HCT116 (cell line): ENCODE measurements at regions not wholly inside any gene's neighbourhood (a gene's known extent, or its start where the extent isn't known, plus 50 kb on each side); places are given as distances from the start of the nearest gene placed in this dataset.

Source experiments
- ATAC-seq: fragments of 200-7000 bp; cut with Tn5 transposase; 2 replicates; pipeline ENCODE4 v1.9.1; 2020; ENCODE audit warnings: mild to moderate bottlenecking, moderate library complexity
- BruUV-seq: library from RNA; stranded (reverse); fragments of 400-500 nt; replicated peaks from 2 replicates; lab custom pipeline; 2021; lab: Mats Ljungman, UMichigan
- CTCF ChIA-PET: fragments of 300-600 bp; sonication (Branson Sonifier 250); formaldehyde crosslinking; loops from one replicate; lab custom pipeline; 2021; ENCODE audit warnings: antibody characterized with exemption; lab: Charles Lee
- POLR2A ChIA-PET: fragments of 300-600, 350-600 bp; sonication (Branson Sonifier 250); formaldehyde crosslinking; loops from one replicate; lab custom pipeline; 2021; ENCODE audit warnings: antibody characterized with exemption; lab: Charles Lee
- RAD21 ChIA-PET, 2 experiments: fragments of 300-600 bp; sonication (Branson Sonifier 250); formaldehyde crosslinking; loops; one replicate each; lab custom pipeline; 2023; ENCODE audit warnings: low total read pairs in 2 of 2; ENCODE audit not compliant: uncharacterized antibody in 2 of 2, unreplicated experiment in 2 of 2, low non-redundant PET in 1 of 2; lab: Charles Lee
- DNase-seq: peaks from one replicate; pipeline ENCODE4 v3.0.0-alpha.2; 2010; ENCODE audit warnings: low read depth, low spot score
- H2AFZ ChIP-seq: fragments of 200-600 bp; shearing (Covaris generic), sonication (generic); 2 replicates; pipeline ENCODE4 v1.6.1; 2017; ENCODE audit warnings: low read depth, mixed run types, mixed read lengths, antibody characterized with exemption, low read length; ENCODE audit not compliant: poor library complexity, severe bottlenecking
- H3K27ac ChIP-seq: 2 replicates; pipeline ENCODE4 v1.5.1; 2012; ENCODE audit warnings: low read depth, low read length
- H3K27me3 ChIP-seq: fragments of 200-600 bp; sonication (generic); 2 replicates; pipeline ENCODE4 v1.6.1; 2016; ENCODE audit warnings: mixed run types, low read length, mixed read lengths; ENCODE audit not compliant: insufficient read depth
- H3K36me3 ChIP-seq, 2 experiments: fragments of 200-500 bp in 1 of 2; fragments of 200-600 bp in 1 of 2; sonication (Bioruptor generic) in 1 of 2; sonication (generic) in 1 of 2; 2 replicates each; pipeline versions ENCODE4 v1.5.1 to v1.6.1; 2014 to 2016; ENCODE audit warnings: low read length in 2 of 2, inconsistent platforms in 1 of 2, mixed read lengths in 1 of 2, mixed run types in 1 of 2; ENCODE audit not compliant: insufficient read depth in 2 of 2, control insufficient read depth in 1 of 2
- H3K4me1 ChIP-seq, 2 experiments: fragments of 200-600 bp in 1 of 2; sonication (generic) in 1 of 2; 2 replicates each; pipeline versions ENCODE4 v1.5.1 to v1.6.1; 2012 to 2017; ENCODE audit warnings: low read length in 2 of 2, inconsistent platforms in 1 of 2, mild to moderate bottlenecking in 1 of 2, mixed read lengths in 1 of 2, mixed run types in 1 of 2, moderate library complexity in 1 of 2; ENCODE audit not compliant: insufficient read depth in 2 of 2, control insufficient read depth in 1 of 2
- H3K4me2 ChIP-seq: fragments of 200-600 bp; sonication (generic); 2 replicates; pipeline ENCODE4 v1.6.1; 2017; ENCODE audit warnings: mixed run types, low read length, mixed read lengths
- H3K4me3 ChIP-seq, 2 experiments: fragments of 200-600 bp in 1 of 2; sonication (generic) in 1 of 2; replicated peaks in 1 of 2; 2 replicates each; pipeline ENCODE4 v1.5.1; 2011 to 2016; ENCODE audit warnings: low read length in 2 of 2, control low read depth in 1 of 2, low read depth in 1 of 2, mild to moderate bottlenecking in 1 of 2, mixed read lengths in 1 of 2, mixed run types in 1 of 2
- H3K79me2 ChIP-seq: fragments of 200-600 bp; sonication (generic); 2 replicates; pipeline ENCODE4 v1.6.1; 2017; ENCODE audit warnings: mild to moderate bottlenecking, mixed run types, low read length, moderate library complexity, mixed read lengths; ENCODE audit not compliant: insufficient read depth
- H3K9ac ChIP-seq: fragments of 200-600 bp; sonication (generic); 2 replicates; pipeline ENCODE4 v1.6.1; 2016; ENCODE audit warnings: low read length, mixed read lengths
- H3K9me2 ChIP-seq: fragments of 200-600 bp; sonication (generic), shearing (Covaris generic); 2 replicates; pipeline ENCODE4 v1.6.1; 2017; ENCODE audit warnings: mixed run types, mild to moderate bottlenecking, moderate library complexity; ENCODE audit not compliant: insufficient read depth
- H3K9me3 ChIP-seq, 2 experiments: fragments of 200-500 bp in 1 of 2; fragments of 200-600 bp in 1 of 2; sonication (Bioruptor generic) in 1 of 2; sonication (generic) in 1 of 2; 2 replicates each; pipeline ENCODE4 v1.6.1; 2014 to 2017; ENCODE audit warnings: low read length in 2 of 2, mixed read lengths in 2 of 2, inconsistent platforms in 1 of 2, low read depth in 1 of 2, mild to moderate bottlenecking in 1 of 2, mixed run types in 1 of 2, moderate library complexity in 1 of 2; ENCODE audit not compliant: control insufficient read depth in 1 of 2, insufficient read depth in 1 of 2
- H4K20me1 ChIP-seq: fragments of 200-600 bp; sonication (generic), shearing (Covaris generic); 2 replicates; pipeline ENCODE4 v1.6.1; 2017; ENCODE audit warnings: mixed run types, mild to moderate bottlenecking, moderate library complexity; ENCODE audit not compliant: insufficient read depth
- CEBPB ChIP-seq: IDR thresholded peaks from 2 replicates; pipeline ENCODE4 v1.6.1; 2012; ENCODE audit warnings: low read depth
- EGR1 ChIP-seq: IDR thresholded peaks from 2 replicates; pipeline ENCODE4 v1.6.1; 2012; ENCODE audit warnings: low read depth
- ELF1 ChIP-seq: IDR thresholded peaks from 2 replicates; pipeline ENCODE4 v1.6.1; 2012; ENCODE audit warnings: low read depth, borderline replicate concordance
- EZH2phosphoT487 ChIP-seq: fragments of 200-600 bp; IDR thresholded peaks from 2 replicates; pipeline ENCODE4 v1.6.1; 2018; ENCODE audit warnings: antibody characterized with exemption, borderline replicate concordance
- FOSL1 ChIP-seq: IDR thresholded peaks from 2 replicates; pipeline ENCODE4 v1.6.1; 2012; ENCODE audit warnings: low read depth
- JUND ChIP-seq: IDR thresholded peaks from 2 replicates; pipeline ENCODE4 v1.6.1; 2012
- POLR2A ChIP-seq: IDR thresholded peaks from 2 replicates; pipeline ENCODE4 v1.7.0; 2011; ENCODE audit warnings: borderline replicate concordance; ENCODE audit not compliant: insufficient read depth, insufficient read length; ENCODE audit errors: extremely low read depth
- POLR2AphosphoS5 ChIP-seq: IDR thresholded peaks from 2 replicates; pipeline ENCODE4 v1.6.1; 2011; ENCODE audit warnings: mild to moderate bottlenecking, low read depth, low read length, moderate library complexity
- RAD21 ChIP-seq: IDR thresholded peaks from 2 replicates; pipeline ENCODE4 v1.6.1; 2012; ENCODE audit warnings: low read depth, mild to moderate bottlenecking
- SIN3A ChIP-seq: IDR thresholded peaks from 2 replicates; pipeline ENCODE4 v1.6.1; 2012; ENCODE audit warnings: low read depth
- SP1 ChIP-seq: IDR thresholded peaks from 2 replicates; pipeline ENCODE4 v1.6.1; 2012; ENCODE audit warnings: low read depth
- SRF ChIP-seq: IDR thresholded peaks from 2 replicates; pipeline ENCODE4 v1.6.1; 2012; ENCODE audit warnings: low read depth
- TCF7L2 ChIP-seq: IDR thresholded peaks from 2 replicates; pipeline ENCODE4 v1.7.0; 2011; ENCODE audit warnings: borderline replicate concordance, inconsistent platforms; ENCODE audit not compliant: insufficient read depth, insufficient read length; ENCODE audit errors: extremely low read depth
- YY1 ChIP-seq: IDR thresholded peaks from 2 replicates; pipeline ENCODE4 v1.6.1; 2011; ENCODE audit warnings: low read length, low read depth, moderate library complexity, mild to moderate bottlenecking; ENCODE audit not compliant: insufficient replicate concordance; ENCODE audit errors: extremely low read depth
- ZNF274 ChIP-seq: fragments of 200-500 bp; sonication (Bioruptor generic); IDR thresholded peaks from 2 replicates; pipeline ENCODE4 v1.6.1; 2014; ENCODE audit warnings: mild to moderate bottlenecking, low read depth, low read length, inconsistent platforms
- intact Hi-C: fragments of 100-400 bp; cut with micrococcal nuclease; formaldehyde crosslinking; loops from 2 replicates; pipeline ENCODE4 v1.10.0; 2022
- TF ChIP-seq, protein P1 (sequence below), 3 experiments: fragments of 200-600 bp in 1 of 3; sonication (generic) in 1 of 3; IDR thresholded peaks in 2 of 3; conservative IDR thresholded peaks in 1 of 3; 2 replicates each; pipeline ENCODE4 v1.5.1; 2012 to 2017; ENCODE audit warnings: low read depth in 2 of 3, low read length in 2 of 3, antibody characterized with exemption in 1 of 3, borderline replicate concordance in 1 of 3, control low read depth in 1 of 3, mild to moderate bottlenecking in 1 of 3, mixed read lengths in 1 of 3, mixed run types in 1 of 3, moderate library complexity in 1 of 3; ENCODE audit not compliant: insufficient read depth in 1 of 3
- TF ChIP-seq, protein P2 (sequence below): IDR thresholded peaks from 2 replicates; pipeline ENCODE4 v1.6.1; 2012
- TF ChIP-seq, protein P3 (sequence below): IDR thresholded peaks from 2 replicates; pipeline ENCODE4 v1.6.1; 2012
- TF ChIP-seq, protein P4 (sequence below): IDR thresholded peaks from 2 replicates; pipeline ENCODE4 v1.6.1; 2011; ENCODE audit warnings: mild to moderate bottlenecking, low read length, moderate library complexity; ENCODE audit not compliant: insufficient replicate concordance; ENCODE audit errors: extremely low read depth

DNA sequence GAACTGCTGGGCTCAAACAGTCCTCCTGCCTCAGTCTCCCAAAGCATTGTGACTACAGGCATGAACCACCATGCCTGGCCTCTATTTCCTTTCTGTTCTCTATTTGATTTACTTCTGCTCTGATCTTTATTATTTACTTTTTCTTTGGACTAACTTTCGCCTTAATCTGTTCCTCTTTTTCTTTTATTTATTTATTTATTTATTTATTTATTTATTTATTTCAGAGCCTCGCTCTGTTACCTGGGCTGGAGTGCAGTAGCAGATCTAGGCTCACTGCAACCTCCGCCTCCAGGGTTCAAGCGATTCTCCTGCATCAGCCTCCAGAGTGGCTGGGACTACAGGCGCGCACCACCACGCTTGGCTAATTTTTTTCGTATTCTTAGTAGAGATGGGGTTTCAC, 1158.3 kb upstream of the GOT2 start (continued):
- TF ChIP-seq, protein P1, sequence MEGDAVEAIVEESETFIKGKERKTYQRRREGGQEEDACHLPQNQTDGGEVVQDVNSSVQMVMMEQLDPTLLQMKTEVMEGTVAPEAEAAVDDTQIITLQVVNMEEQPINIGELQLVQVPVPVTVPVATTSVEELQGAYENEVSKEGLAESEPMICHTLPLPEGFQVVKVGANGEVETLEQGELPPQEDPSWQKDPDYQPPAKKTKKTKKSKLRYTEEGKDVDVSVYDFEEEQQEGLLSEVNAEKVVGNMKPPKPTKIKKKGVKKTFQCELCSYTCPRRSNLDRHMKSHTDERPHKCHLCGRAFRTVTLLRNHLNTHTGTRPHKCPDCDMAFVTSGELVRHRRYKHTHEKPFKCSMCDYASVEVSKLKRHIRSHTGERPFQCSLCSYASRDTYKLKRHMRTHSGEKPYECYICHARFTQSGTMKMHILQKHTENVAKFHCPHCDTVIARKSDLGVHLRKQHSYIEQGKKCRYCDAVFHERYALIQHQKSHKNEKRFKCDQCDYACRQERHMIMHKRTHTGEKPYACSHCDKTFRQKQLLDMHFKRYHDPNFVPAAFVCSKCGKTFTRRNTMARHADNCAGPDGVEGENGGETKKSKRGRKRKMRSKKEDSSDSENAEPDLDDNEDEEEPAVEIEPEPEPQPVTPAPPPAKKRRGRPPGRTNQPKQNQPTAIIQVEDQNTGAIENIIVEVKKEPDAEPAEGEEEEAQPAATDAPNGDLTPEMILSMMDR (IDR thresholded peaks at IDR 0.05 in 2 of 3, conservative IDR thresholded peaks at IDR 0.05 in 1 of 3; ENCODE audit: borderline replicate concordance in 1 of 3, insufficient read depth in 1 of 3, low read depth in 2 of 3, low read length in 2 of 3): no peak
- TF ChIP-seq EGR1: no peak
- no peak for TF ChIP-seq SP1
- TF ChIP-seq, protein P2, sequence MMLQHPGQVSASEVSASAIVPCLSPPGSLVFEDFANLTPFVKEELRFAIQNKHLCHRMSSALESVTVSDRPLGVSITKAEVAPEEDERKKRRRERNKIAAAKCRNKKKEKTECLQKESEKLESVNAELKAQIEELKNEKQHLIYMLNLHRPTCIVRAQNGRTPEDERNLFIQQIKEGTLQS: no peak
- no peak for TF ChIP-seq YY1
- no peak for TF ChIP-seq RAD21
- TF ChIP-seq SIN3A: no peak
- TF ChIP-seq CEBPB: no peak

DNA sequence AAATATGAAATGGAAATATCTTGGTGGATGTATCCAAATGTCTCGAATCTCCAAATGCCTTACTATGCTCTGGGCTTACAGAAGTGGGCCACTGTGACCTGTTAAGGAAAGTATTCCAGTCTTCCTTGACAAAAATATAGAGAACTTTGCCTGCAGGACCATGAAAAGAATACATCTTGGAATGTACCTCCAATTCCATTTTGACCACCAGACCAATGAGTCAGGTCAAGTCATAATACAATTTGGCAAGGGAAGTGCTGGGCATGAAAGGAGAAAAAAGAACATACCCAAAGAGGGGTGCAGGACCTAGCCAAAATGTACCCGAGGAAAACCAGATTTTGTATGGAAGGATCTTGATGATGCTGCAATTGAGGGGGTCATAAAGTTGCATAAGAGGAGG, 1153.7 kb upstream of the GOT2 start:
- H3K9me3 ChIP-seq: peaks cover 0 to 24% of the 10 kb centered on the region in 2 experiments; a peak in 3 of 4 replicates
- no peak overlapping the region for H3K4me3 ChIP-seq
- CTCF ChIA-PET: no interaction called here
- H3K9ac ChIP-seq: no peak overlapping the region
- no peaks in the 10 kb centered on the region for H3K79me2 ChIP-seq
- BruUV-seq: no TSS peak
- no peaks in the 10 kb centered on the region for H3K4me1 ChIP-seq
- no peaks in the 10 kb centered on the region; the same call in 1 of the 2 replicates for H4K20me1 ChIP-seq
- H3K9me2 ChIP-seq: no peaks in the 10 kb centered on the region
- no peaks in the 10 kb centered on the region for H3K27me3 ChIP-seq
- RAD21 ChIA-PET: no interaction called here
- no peak for DNase-seq
- no peaks in the 10 kb centered on the region for H3K36me3 ChIP-seq
- no peak overlapping the region for H3K4me2 ChIP-seq
- no peak overlapping the region for H3K27ac ChIP-seq
- no peak for ATAC-seq
- POLR2A ChIA-PET: no interaction called here
- intact Hi-C loops: no loop called here
- no peak overlapping the region for H2AFZ ChIP-seq
- TF ChIP-seq EGR1: no peak
- TF ChIP-seq POLR2AphosphoS5: no peak
- TF ChIP-seq POLR2A: no peak
- TF ChIP-seq TCF7L2: no peak
- TF ChIP-seq, protein P3, sequence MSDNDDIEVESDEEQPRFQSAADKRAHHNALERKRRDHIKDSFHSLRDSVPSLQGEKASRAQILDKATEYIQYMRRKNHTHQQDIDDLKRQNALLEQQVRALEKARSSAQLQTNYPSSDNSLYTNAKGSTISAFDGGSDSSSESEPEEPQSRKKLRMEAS: no peak
- no peak for TF ChIP-seq JUND
- TF ChIP-seq, protein P2: no peak
- no peak for TF ChIP-seq YY1
- TF ChIP-seq ZNF274: no peak
- no peak for TF ChIP-seq ELF1
- TF ChIP-seq, protein P4, sequence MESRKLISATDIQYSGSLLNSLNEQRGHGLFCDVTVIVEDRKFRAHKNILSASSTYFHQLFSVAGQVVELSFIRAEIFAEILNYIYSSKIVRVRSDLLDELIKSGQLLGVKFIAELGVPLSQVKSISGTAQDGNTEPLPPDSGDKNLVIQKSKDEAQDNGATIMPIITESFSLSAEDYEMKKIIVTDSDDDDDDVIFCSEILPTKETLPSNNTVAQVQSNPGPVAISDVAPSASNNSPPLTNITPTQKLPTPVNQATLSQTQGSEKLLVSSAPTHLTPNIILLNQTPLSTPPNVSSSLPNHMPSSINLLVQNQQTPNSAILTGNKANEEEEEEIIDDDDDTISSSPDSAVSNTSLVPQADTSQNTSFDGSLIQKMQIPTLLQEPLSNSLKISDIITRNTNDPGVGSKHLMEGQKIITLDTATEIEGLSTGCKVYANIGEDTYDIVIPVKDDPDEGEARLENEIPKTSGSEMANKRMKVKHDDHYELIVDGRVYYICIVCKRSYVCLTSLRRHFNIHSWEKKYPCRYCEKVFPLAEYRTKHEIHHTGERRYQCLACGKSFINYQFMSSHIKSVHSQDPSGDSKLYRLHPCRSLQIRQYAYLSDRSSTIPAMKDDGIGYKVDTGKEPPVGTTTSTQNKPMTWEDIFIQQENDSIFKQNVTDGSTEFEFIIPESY: no peak
- TF ChIP-seq SRF: no peak
- TF ChIP-seq SP1: no peak
- no peak for TF ChIP-seq EZH2phosphoT487
- TF ChIP-seq SIN3A: no peak
- TF ChIP-seq FOSL1: no peak
